ENCODE measurements at regions not wholly inside any gene's neighbourhood (a gene's known extent, or its start where the extent isn't known, plus 50 kb on each side); places are given as distances from the start of the nearest gene placed in this dataset.

GRCh38 chr12:127536833-127537428 lies 730.0 kb upstream of the TMEM132C start:
- Histone ChIP-seq H3K79me2 (ENCODE audit: control insufficient read depth, insufficient read depth, low read length) (no peaks in the 10 kb centered on the region), H3K36me3 (ENCODE audit: control insufficient read depth in 2 of 2, extremely low read depth in 1 of 2, insufficient read depth in 2 of 2, low read length in 2 of 2) (no peaks in the 10 kb centered on the region), H3K27ac (ENCODE audit: insufficient read depth, low read depth, low read length) (no peak overlapping the region), H3K9me1 (replicated peaks; ENCODE audit: control insufficient read depth, extremely low read depth, insufficient read depth, low read length) (no peaks in the 10 kb centered on the region), H3K9ac (replicated peaks; ENCODE audit: extremely low read depth, insufficient read depth, low read length) (no peak overlapping the region), H2AFZ (ENCODE audit: low read depth, low read length) (no peak overlapping the region), H3K4me2 (ENCODE audit: insufficient read depth, low read length) (no peak overlapping the region), H3K9me3 (replicated peaks; ENCODE audit: control insufficient read depth, insufficient read depth, low read length) (peaks cover 6% of the 10 kb centered on the region), H3K27me3 (ENCODE audit: control insufficient read depth in 2 of 2, insufficient read depth in 2 of 2, low read length in 2 of 2) (no peaks in the 10 kb centered on the region), H4K20me1 (replicated peaks; ENCODE audit: control insufficient read depth, extremely low read depth, insufficient read depth, low read length) (no peaks in the 10 kb centered on the region), H3K4me3 (replicated peaks in 1 of 3; ENCODE audit: insufficient read depth in 1 of 3, low read depth in 1 of 3, low read length in 3 of 3) (no peak overlapping the region), H3K4me1 (ENCODE audit: control insufficient read depth, extremely low read depth, insufficient read depth, low read length) (no peaks in the 10 kb centered on the region)
- TF ChIP-seq POLR2AphosphoS5 (IDR thresholded peaks at IDR 0.05; ENCODE audit: insufficient read depth, low read depth, low read length) (no peak), GATA2 (IDR thresholded peaks at IDR 0.05; ENCODE audit: insufficient read depth, insufficient read length, low read depth, low read length) (no peak), MYC (IDR thresholded peaks at IDR 0.05; ENCODE audit: low read depth, low read length) (no peak), JUN (IDR thresholded peaks at IDR 0.05; ENCODE audit: borderline replicate concordance, insufficient read depth, insufficient read length, low read depth) (no peak), MAX (IDR thresholded peaks at IDR 0.05; ENCODE audit: insufficient read depth, insufficient read length) (no peak), CTCF (IDR thresholded peaks at IDR 0.05; ENCODE audit: extremely low read depth in 1 of 2, insufficient read depth in 1 of 2, low read depth in 1 of 2, low read length in 2 of 2) (no peak), EZH2 (IDR thresholded peaks at IDR 0.05; ENCODE audit: borderline replicate concordance, low read depth, low read length, severe bottlenecking) (no peak), POLR2A (IDR thresholded peaks at IDR 0.05; ENCODE audit: low read depth, low read length) (no peak), FOS (IDR thresholded peaks at IDR 0.05; ENCODE audit: borderline replicate concordance, insufficient read depth, low read length) (no peak)
- intact Hi-C loops (cut with micrococcal nuclease) (no loop called here), dilution Hi-C loops (cut with MboI; ENCODE audit: extremely low pct_ligation_motif_present, low sequenced_read_pairs) (no loop called here)
- BruUV-seq (replicated peaks), result no TSS peak
- POLR2A ChIA-PET, result no interaction called here
- DNase-seq (ENCODE audit: low read depth, low spot score), result no peak
- CTCF ChIA-PET, result no interaction called here
- no peak for FAIRE-seq

Data from endothelial cell of umbilical vein (primary cell).